ENCODE measurements at regions not wholly inside any gene's neighbourhood (a gene's known extent, or its start where the extent isn't known, plus 50 kb on each side); places are given as distances from the start of the nearest gene placed in this dataset.

- H3K27me3 Mint-ChIP-seq: peaks cover 47% of the 10 kb centered on the region
- H3K27ac Mint-ChIP-seq: no peak overlapping the region
- no peak for TF ChIP-seq CTCF (conservative IDR thresholded peaks at IDR 0.05)
- peaks cover 4% of the 10 kb centered on the region for H3K9me3 Mint-ChIP-seq
- peaks cover 25% of the 10 kb centered on the region for H3K4me1 Mint-ChIP-seq (ENCODE audit: unreplicated experiment)
- DNase-seq (ENCODE audit: extremely low spot score, unreplicated experiment): no peak
- no peaks in the 10 kb centered on the region for H3K36me3 Mint-ChIP-seq
- H3K4me3 Mint-ChIP-seq: no peak overlapping the region
Observed at GRCh38 chr21:38680401-38680800, 125.3 kb upstream of the ETS2 start.

GRCh38 chr21:38683222-38683621 is 122.5 kb upstream of the ETS2 start:
- TF ChIP-seq CTCF (conservative IDR thresholded peaks at IDR 0.05): no peak
- no peak overlapping the region for H3K4me3 Mint-ChIP-seq
- peaks cover 31% of the 10 kb centered on the region for H3K27me3 Mint-ChIP-seq
- H3K27ac Mint-ChIP-seq: no peak overlapping the region
- DNase-seq (ENCODE audit: extremely low spot score, unreplicated experiment): no peak
- no peaks in the 10 kb centered on the region for H3K36me3 Mint-ChIP-seq
- peaks cover 9% of the 10 kb centered on the region for H3K9me3 Mint-ChIP-seq
- peaks cover 11% of the 10 kb centered on the region for H3K4me1 Mint-ChIP-seq (ENCODE audit: unreplicated experiment)

- H3K36me3 Mint-ChIP-seq: no peaks in the 10 kb centered on the region
- H3K9me3 Mint-ChIP-seq: peaks cover 5% of the 10 kb centered on the region
- no peak for DNase-seq (ENCODE audit: extremely low spot score, unreplicated experiment)
- H3K27me3 Mint-ChIP-seq: peaks cover 20% of the 10 kb centered on the region
- no peak for TF ChIP-seq CTCF (conservative IDR thresholded peaks at IDR 0.05)
- no peak overlapping the region for H3K4me3 Mint-ChIP-seq
- no peak overlapping the region for H3K27ac Mint-ChIP-seq
- peaks cover 12% of the 10 kb centered on the region for H3K4me1 Mint-ChIP-seq (ENCODE audit: unreplicated experiment)
Observed at GRCh38 chr21:38688068-38688467, 117.7 kb upstream of the ETS2 start.

- Mint-ChIP-seq H3K27me3 (peaks cover 20% of the 10 kb centered on the region), H3K4me3 (no peak overlapping the region), H3K36me3 (no peaks in the 10 kb centered on the region), H3K4me1 (ENCODE audit: unreplicated experiment) (peaks cover 12% of the 10 kb centered on the region), H3K27ac (no peak overlapping the region), H3K9me3 (peaks cover 9% of the 10 kb centered on the region)
- TF ChIP-seq CTCF (conservative IDR thresholded peaks at IDR 0.05): no peak
- DNase-seq (ENCODE audit: extremely low spot score, unreplicated experiment): no peak
Observed at GRCh38 chr21:38691631-38692030, 114.1 kb upstream of the ETS2 start.

- no peak for DNase-seq (ENCODE audit: extremely low spot score, unreplicated experiment)
Observed at GRCh38 chr21:38696579-38696978, 109.2 kb upstream of the ETS2 start.

More at GRCh38 chr21:38696579-38696978, 109.2 kb upstream of the ETS2 start:
- Mint-ChIP-seq H3K27ac (no peak overlapping the region), H3K4me1 (ENCODE audit: unreplicated experiment) (peaks cover 3% of the 10 kb centered on the region), H3K36me3 (no peaks in the 10 kb centered on the region), H3K4me3 (no peak overlapping the region), H3K27me3 (peaks cover 20% of the 10 kb centered on the region), H3K9me3 (peaks cover 9% of the 10 kb centered on the region)
- no peak for TF ChIP-seq CTCF (conservative IDR thresholded peaks at IDR 0.05)

All from type B pancreatic cell (in vitro differentiated cells).